HG03135 (cell line): ENCODE measurements at regions not wholly inside any gene's neighbourhood (a gene's known extent, or its start where the extent isn't known, plus 50 kb on each side); places are given as distances from the start of the nearest gene placed in this dataset.
"Not testable (repeated sequence)": the region's sequence is repeated elsewhere in the genome, so short reads cannot be mapped to it uniquely, and the experiment has no call there.

Source experiments
- ATAC-seq: cut with Tn5 transposase; IDR thresholded peaks from one replicate; pipeline ENCODE4 v1.9.1; 2021; ENCODE audit warnings: mild to moderate bottlenecking, moderate library complexity; ENCODE audit not compliant: unreplicated experiment

DNA sequence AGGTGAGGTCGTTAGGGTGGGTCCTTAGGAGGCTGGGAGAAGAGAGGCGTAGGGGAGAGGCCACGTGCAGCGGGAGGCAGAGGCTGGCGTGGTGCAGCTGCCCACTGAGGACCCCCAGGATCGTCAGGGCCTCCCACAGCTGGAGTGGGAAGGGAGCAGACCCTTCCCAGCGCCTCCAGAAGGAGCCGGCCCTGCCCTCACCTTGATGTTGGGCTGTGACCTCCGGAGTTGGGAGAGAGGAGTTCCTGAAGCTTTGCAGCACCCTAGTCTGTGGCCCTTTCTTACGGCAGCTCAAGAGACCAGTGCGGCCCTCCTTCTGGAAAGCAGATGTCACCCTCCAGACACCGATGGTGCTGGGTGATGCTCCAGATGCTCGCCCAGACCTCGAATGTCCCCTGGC, 156.5 kb upstream of the ZNF469 start:
- not testable (repeated sequence) for ATAC-seq

DNA sequence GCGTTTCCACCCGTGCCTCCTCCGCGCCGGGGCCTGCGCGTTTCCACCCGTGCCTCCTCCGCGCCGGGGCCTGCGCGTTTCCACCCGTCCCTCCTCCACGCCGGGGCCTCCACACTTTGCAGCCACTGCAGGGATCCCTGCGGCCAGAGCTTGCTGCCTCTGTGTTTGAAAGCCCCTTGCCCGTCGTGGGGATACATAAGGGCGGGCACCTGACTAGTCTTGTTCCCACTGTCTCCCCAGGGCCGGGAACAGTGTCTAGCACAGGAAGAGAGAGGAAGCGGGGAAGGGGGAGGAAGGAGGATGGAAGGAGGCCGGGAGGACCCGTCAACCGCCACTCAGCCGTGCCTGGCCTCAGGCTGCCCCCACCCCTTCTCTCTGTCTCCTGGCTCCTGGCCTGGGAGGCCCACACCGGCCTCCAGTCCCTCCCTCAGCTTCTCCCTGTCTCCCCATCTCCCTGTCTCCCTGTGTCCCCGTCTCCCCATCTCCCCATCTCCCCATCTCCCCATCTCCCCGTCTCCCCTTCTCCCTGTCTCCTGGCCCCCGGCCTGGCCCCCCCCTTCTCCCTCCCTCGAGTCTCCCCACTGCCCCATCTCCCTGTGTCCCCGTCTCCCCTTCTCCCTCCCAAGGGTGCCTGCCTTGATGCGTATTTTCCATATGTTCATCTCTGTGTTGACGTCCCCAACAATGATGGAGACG, 155.6 kb upstream of the ZNF469 start:
- not testable (repeated sequence) for ATAC-seq

DNA sequence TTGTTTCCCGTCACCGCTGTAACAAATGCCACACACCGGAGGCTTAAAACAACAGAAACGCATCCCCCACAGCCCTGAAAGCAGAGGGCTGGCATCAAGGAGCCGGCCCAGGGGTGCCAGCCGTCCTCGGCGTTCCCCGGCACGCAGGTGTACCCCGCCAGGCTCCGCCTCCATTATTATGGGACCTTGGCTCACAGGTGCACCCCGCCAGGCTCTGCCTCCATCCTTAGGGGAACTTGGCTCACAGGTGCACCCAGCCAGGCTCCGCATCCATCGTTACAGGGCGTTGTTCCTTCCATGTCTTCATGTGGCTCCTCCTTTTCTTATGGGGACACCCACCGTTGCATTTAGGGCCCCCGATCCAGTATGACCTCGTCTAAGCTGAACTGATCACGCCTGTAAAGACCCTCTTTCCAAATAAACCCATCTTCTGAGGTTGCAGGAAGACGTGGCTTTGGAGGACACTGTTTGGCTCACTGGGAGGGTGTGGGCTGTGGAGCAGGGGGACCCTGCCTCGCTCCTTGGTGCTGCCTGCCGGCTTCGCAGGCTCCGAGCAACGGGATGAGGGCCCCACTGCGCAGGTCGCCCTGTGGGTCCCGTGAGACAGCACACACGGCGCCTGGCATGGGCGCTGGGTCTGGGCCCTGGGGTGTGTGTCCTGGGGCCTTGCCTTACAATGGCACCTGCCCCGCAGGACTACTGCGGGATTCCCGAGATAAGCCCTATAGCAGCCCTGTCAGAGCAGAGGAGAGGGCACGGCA, 154.9 kb upstream of the ZNF469 start:
- not testable (repeated sequence) for ATAC-seq

DNA sequence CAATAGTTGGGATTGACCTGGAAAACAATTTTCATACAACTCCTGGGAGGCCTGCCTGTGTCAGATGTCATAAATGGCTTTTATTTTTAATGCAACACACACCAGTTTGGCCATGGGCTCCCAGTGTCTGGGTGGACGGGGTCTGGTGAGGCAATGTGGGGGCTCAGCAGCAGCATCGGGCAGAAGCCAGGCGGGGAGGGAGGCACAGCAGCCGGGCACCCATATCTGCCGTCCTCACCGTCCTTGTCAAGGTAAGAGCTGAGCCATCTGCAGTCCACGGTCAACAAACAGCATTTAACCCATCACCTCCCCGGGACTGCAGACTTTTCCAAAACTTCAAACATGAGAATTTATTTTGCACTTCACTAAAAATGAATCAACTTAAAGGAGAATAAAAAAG, 154.0 kb upstream of the ZNF469 start:
- ATAC-seq, result not testable (repeated sequence)

DNA sequence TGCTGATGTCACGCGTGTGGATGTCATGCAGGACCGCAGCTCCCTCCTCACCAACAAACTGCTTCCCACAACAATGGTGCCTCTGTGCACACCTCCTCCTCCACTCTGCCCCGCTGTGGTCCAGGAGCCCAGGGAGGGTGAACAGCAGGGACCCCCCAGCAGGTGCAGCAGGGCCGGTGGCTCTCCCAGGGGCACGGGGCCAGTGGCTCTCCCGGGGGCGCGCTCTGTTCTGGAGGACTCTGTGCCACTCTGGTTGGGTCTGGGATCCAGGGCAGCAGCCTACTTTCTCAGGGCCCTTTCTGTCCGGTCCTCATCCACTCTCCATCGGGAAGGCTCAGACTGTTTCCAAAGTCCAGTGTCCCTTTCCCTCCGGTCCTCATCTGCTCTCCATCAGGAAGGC, 153.0 kb upstream of the ZNF469 start:
- not testable (repeated sequence) for ATAC-seq

DNA sequence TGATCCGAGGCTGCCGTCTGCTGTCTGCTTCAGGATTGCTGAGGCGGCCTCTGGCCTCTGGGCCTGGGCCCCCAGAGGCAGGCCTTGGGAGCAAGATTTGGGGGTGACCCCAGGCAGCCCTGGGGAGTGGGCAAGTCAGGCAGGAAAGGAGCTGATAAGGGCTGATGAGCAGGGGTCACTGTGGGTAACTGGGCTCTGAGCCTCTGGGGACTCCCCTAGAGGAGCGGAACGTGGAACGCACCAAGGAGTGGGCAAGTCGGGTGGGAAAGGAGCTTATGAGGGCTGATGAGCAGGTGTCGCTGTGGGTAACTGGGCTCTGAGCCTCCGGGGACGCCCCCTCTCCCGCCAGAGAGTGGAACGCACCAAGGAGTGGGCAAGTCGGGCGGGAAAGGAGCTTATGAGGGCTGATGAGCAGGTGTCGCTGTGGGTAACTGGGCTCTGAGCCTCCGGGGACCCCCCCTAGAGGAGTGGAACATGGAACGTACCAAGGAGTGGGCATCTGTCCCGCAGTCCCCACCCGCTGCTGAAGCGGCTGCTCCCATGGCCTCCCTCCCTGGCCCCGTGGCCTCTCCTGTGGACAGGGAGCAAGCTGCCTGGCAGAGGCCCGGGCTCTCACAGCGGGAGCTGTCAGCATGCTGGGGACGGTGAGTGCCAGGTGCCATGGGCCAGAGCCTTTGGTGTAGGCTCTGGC, 152.3 kb upstream of the ZNF469 start:
- not testable (repeated sequence) for ATAC-seq

DNA sequence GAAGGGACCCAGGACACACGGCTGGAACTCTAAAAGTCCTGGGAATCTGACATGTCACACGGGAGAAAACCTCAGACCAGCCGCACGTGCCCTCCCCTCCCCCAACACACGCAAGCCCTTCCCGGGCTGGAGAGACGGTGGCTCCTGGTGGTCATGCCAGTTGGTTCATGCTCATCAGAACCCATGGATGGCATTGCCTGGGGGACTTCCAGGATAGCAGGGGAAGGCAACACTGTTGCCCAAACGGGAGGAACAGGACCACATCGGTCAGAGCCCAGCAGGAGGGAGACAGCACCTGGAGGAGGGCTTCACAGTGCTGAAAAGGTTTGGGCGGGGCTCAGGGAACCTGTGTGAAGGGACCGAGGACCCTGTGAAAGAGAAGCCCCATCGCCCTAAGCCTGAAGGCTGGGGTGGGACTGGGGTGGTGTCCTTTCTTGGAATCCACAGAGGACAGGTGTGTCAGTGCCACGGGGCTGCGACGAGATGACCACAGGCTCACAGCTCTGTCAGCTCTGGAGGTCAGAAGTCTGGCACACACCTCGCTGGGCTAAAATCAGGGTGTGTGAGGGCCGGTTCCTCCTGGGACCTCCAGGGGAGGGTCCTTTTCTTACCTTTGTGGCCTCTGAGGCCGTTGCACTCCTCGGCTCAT, 151.7 kb upstream of the ZNF469 start:
- ATAC-seq, result not testable (repeated sequence)

DNA sequence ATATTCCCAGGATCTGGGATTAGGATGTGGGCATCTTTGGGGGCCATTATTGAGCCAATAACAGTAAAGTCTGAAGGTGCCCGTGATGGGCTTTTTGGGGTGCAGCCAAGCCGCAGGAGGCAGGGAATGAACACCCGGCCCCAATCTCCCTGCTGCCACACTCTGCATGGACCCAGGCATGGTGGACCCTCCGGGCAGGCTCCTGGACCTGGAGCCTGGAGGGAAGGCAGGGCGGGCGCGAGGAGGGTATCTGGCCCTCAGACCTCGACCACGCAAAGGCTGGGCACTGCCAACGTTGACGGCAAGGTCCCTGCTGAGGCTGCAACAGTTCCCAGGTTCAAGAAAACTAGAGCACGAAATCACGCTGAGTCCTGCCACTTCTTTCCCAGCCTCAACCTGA, 150.9 kb upstream of the ZNF469 start:
- not testable (repeated sequence) for ATAC-seq

DNA sequence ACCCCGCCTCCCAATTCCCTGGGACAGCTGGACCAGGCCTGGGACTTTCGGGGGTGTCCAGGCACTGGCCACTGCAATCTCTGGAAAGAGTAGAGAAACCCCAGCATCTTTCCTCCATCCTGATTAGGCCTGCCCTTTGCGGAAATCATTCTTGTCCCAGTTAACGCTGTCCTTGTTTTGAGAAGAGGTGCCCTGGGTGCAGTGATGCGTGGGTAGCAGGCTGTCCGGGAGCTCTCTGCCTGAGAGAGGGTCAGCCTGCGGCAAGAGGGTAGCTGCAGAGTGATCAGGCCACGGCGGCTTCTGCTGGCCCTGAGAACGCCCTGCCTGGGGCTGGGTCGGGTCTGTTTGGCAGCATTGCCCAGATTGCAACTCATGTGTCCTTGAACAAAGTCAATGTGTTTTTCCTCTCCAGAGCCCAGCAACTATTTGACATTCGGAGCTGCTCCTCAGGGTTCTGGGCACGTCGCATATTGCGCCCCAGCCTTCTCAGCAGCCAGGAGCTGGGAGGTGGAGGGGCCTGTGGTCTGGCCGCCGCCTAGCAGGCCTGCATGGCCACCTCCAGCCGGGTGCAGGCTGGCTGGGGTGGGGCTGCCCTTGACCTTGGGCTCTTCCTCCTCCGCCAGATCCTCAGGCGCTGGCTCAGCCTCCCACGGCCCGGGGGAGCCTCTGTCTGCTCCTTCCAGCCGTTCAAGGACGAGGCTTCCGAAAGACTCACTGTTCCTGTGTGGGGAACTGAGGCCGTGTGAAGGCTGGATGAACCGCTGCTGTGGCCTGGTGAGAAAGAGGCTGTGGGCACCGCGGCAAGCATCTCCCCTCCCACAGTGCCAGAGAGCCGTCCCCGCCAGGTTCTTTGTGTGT, 150.1 kb upstream of the ZNF469 start:
- not testable (repeated sequence) for ATAC-seq

DNA sequence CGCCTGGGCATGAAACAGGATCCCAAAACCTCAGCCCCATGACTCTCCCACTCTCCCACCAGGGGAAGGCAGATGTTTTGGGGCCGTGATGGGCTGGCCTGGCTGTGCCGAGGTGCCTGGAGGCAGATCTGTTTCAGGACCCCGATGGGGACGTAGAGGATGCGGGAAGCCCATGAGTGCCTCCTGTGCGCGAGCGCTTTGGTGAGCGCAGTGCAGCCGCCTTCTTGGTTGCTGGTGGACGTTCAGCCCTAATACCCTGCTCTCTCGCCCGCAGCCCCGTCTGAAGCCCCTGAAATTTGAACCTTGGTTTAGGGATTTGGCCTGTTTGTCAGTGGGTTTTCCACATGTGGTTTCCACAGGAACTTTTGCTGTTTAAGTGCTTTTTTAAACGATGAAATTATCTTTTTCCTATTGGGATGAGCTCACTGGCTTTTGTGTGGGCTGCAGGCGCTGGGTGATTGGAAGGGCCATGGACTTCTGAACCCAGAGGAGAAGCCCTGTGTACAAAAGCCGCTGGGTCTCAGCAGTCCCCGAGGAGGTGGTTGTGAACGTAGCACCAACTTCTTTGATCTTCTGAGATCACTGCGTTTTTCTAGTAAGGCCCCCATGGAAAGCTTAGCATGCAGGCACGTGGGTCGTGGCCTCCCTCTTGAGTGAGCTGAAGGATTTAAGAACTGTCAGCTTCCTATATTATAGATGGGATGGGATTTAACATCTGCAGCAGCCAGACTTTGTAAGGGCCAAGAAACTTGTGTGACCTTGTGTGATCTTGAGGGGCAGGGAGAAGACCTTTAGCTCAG, 148.9 kb upstream of the ZNF469 start:
- ATAC-seq, result not testable (repeated sequence)

DNA sequence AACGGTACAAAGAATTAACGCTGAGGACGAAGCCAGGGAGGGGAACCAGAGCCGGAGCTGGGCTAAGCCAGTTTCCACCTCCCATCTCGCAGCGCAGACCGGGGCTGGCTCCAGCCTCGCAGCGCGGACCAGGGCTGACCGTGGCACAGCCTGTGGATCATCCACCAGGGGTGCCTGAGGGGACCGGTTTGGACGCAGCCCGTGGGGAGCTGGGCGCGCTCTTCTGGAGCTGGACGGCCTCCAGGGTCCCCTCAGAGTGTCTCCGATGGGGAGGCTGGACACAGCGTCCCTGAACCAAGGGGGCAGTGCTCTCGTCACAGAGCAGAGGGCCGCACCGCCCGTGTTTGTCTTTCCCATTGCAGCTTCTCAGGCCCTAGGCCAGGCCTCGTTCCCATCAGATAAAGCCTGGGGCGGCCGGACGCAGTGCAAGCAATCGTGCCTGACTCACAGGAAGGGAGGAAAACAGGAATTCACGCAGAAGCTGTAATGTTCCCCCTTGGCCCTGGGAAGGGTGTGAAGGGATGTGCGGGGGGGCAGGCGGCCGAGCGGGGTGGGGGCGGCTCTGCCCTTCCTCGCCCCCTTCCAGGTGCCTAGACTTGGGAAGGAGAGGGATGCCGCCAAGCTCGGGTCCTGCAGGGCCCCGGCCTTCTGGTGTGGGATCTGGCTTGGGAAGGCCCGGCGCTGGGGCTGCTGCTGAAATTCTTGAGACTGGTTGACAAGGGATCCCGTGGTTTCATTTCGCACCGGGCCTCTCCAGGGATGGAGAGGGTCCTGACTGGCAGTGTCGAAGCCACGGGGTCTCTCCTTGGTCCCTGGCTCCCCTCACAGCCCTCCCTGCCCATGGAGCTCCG, 148.1 kb upstream of the ZNF469 start:
- ATAC-seq, result not testable (repeated sequence)

DNA sequence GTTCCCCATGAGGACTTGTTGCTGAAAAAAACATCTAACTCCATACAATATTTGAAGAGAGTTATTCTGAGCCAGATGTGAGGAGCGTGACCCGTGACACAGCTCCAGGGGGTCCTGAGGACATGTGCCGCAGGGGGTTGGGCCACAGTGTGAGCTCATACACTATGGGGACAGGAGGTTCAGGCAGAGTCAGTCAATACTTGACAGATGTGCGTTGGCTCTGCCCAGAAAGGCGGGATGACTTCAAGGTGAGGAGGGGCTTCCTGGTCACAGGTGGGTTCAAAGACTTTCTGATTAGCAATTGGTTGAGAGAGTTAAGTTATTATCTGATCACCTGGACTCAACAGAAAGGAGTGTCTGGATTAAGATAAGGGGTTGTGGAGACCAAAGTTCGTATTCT, 147.1 kb upstream of the ZNF469 start:
- not testable (repeated sequence) for ATAC-seq

DNA sequence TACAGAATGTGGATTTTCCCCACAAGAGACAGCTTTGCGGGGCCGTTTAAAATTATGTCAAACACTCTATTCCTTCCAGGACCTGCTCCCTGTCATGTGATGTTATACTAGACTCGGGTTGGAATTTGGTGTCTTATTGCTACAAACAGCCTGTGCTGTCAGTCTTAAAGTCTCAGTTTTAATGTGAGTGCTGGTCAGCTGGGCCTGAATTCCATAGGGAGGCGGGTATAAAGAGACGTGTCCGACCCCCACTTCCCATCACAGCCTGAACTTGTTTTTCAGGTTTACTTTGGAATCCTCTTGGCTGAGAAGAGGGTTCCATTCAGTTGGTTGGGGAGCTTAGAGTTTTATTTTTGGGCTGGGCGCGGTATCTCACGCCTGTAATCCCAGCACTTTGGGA, 146.5 kb upstream of the ZNF469 start:
- not testable (repeated sequence) for ATAC-seq

DNA sequence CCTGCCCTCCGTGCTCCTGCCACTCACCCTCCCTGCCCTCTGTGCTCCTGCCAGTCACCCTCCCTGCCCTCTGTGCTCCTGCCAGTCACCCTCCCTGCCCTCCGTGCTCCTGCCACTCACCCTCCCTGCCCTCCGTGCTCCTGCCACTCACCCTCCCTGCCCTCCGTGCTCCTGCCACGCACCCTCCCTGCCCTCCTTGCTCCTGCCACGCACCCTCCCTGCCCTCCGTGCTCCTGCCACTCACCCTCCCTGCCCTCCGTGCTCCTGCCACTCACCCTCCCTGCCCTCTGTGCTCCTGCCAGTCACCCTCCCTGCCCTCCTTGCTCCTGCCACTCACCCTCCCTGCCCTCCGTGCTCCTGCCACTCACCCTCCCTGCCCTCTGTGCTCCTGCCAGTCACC, 145.4 kb upstream of the ZNF469 start:
- ATAC-seq, result not testable (repeated sequence)

DNA sequence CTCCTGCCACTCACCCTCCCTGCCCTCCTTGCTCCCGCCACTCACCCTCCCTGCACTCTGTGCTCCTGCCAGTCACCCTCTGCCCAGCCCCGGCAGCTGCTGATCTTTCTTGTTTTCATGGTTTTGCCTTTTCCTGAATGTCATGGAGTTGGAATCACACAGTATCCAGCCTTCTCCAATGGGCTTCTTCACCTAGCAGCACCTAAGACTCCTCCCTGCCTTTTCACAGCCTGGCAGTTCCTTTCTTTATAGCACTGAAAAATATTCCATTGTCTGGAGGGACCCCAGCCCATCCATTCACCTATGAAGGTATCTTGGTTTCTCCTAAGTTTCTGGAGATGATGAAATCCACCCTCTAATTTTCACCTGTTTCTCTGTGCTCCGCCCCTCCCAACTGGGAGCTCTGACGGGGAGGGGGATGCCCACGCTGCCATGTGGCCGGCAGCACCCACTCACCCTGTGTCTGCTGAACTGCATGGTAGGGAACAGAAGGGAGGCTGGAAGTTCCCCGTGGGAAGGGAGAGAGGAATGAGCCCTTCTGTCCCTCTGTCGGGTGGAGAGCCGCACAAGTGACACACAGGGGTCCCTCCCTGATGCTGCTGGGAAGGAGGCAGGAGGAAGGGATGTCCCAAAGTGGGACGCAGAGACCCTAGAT, 144.9 kb upstream of the ZNF469 start:
- ATAC-seq, result not testable (repeated sequence)

DNA sequence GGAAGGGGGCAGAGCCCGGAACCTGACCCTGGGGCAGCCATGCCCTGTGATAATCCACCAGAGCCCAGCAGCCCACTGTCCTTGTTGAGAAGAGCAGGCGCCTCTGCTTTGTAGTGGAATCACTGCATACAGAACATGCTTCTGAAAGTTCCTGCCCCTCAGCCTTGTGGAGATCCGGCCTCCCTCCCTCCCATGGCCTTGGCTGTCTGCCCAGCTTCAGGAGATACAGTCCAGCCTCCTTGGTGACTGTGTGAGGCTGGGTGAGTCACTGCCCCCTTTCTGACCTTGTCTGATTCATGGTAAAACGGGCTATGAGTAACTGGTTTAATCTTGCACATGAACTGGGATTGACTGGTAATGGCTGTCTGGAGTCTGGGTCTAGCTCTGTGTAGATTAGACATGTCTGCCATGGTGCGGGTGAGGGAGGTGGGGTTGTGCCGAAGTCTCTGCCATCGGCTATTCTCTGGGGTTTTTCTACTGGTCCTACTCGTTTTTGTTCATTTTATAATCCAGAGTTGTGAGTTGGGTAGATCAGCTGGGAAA, 144.0 kb upstream of the ZNF469 start:
- ATAC-seq, result not testable (repeated sequence)

DNA sequence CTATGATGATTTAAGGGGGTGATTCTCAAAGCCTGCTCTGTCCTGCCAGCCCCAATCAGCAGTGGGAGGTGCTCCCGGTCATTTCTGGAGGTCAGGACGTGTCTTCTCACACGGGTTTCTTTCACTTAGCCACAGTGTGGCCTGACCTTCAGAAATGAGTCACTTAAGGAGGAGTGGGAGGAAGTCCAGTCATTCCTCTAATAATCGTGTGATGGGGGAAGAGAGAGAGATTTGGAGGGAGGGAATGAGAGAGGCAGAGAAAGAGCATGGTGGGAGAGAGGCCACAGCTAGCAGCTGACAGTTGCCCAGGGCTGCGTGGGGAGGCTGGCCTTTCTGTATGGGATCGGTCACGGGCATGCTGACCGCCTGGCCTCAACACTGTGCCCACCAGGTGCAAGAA, 142.6 kb upstream of the ZNF469 start:
- not testable (repeated sequence) for ATAC-seq

DNA sequence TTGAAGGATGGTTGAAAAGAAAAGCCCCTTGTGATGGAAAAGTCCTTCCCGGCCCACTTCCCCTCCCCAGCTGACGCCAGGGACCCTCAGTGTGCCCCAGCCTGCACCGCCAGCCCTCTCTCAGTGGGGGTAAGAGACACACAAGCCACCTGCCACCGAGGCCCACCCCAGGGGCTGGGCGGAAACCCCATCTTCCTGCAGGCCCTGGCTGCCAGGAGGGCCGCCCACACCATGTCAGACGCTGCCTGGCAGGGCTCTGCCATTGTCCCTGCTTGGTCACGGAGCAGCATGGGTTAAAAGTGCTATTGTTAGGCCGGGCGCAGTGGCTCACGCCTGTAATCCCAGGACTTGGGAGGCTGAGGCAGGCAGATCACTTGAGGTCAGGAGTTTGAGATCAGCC, 142.0 kb upstream of the ZNF469 start:
- ATAC-seq, result not testable (repeated sequence)
